Esophagus squamous epithelium (tissue), 4 donors: ENCODE measurements at regions not wholly inside any gene's neighbourhood (a gene's known extent, or its start where the extent isn't known, plus 50 kb on each side); places are given as distances from the start of the nearest gene placed in this dataset.

Experiments used
- POLR2A ChIP-seq, 4 donors: fragments of 450-650 bp; IDR thresholded peaks; one replicate each; pipeline ENCODE4 v1.6.1; 2017; ENCODE audit warnings: antibody characterized with exemption in 4 of 4, mild to moderate bottlenecking in 4 of 4, moderate library complexity in 3 of 4
- TF ChIP-seq, protein P1 (sequence below), 6 experiments: fragments of 450-650 bp in 4 of 6; fragments of 200-600 bp in 2 of 6; sonication (generic) in 2 of 6; IDR thresholded peaks; one replicate each; pipeline ENCODE4 v1.5.1; 2016 to 2019; ENCODE audit warnings: antibody characterized with exemption in 6 of 6, mild to moderate bottlenecking in 4 of 6, moderate library complexity in 4 of 6

GRCh38 chr2:59739166-59739565, 814.3 kb downstream of the BCL11A start:
- TF ChIP-seq, protein P1, sequence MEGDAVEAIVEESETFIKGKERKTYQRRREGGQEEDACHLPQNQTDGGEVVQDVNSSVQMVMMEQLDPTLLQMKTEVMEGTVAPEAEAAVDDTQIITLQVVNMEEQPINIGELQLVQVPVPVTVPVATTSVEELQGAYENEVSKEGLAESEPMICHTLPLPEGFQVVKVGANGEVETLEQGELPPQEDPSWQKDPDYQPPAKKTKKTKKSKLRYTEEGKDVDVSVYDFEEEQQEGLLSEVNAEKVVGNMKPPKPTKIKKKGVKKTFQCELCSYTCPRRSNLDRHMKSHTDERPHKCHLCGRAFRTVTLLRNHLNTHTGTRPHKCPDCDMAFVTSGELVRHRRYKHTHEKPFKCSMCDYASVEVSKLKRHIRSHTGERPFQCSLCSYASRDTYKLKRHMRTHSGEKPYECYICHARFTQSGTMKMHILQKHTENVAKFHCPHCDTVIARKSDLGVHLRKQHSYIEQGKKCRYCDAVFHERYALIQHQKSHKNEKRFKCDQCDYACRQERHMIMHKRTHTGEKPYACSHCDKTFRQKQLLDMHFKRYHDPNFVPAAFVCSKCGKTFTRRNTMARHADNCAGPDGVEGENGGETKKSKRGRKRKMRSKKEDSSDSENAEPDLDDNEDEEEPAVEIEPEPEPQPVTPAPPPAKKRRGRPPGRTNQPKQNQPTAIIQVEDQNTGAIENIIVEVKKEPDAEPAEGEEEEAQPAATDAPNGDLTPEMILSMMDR (IDR thresholded peaks at IDR 0.05): no peak
- no peak for TF ChIP-seq POLR2A (IDR thresholded peaks at IDR 0.05)
